ENCODE measurements at regions not wholly inside any gene's neighbourhood (a gene's known extent, or its start where the extent isn't known, plus 50 kb on each side); places are given as distances from the start of the nearest gene placed in this dataset.

DNA sequence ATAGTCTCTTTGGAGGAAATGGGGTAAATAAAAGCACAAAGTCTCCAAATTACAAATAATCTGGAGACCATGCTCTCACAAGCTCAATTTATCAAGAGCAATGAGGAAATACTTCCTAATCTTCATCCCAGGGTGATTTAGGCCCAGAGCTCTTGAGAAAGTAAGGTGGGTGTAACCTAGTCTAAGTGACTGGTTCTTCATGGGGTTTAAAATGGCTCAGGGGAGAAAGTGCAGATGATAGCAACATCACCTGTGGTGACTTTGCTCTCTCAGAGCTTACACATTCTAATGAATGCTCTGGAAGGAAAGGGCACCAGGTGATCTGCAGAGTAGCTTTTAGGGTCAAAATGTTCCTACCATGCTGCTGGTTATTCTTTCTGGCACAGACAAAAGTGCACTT is 118.4 kb upstream of the TP63 start:
- no peak overlapping the region for H3K27ac ChIP-seq (ENCODE audit: low read depth, low read length)
- H3K27me3 ChIP-seq (ENCODE audit: control insufficient read depth, insufficient read depth, low read length), result no peaks in the 10 kb centered on the region
- TF ChIP-seq, protein P1, sequence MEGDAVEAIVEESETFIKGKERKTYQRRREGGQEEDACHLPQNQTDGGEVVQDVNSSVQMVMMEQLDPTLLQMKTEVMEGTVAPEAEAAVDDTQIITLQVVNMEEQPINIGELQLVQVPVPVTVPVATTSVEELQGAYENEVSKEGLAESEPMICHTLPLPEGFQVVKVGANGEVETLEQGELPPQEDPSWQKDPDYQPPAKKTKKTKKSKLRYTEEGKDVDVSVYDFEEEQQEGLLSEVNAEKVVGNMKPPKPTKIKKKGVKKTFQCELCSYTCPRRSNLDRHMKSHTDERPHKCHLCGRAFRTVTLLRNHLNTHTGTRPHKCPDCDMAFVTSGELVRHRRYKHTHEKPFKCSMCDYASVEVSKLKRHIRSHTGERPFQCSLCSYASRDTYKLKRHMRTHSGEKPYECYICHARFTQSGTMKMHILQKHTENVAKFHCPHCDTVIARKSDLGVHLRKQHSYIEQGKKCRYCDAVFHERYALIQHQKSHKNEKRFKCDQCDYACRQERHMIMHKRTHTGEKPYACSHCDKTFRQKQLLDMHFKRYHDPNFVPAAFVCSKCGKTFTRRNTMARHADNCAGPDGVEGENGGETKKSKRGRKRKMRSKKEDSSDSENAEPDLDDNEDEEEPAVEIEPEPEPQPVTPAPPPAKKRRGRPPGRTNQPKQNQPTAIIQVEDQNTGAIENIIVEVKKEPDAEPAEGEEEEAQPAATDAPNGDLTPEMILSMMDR (IDR thresholded peaks at IDR 0.05; ENCODE audit: low read depth, low read length), result no peak
- DNase-seq (ENCODE audit: low read depth, low spot score), result no peak
- ChIA-PET CTCF (no interaction called here), POLR2A (no interaction called here)
- no peaks in the 10 kb centered on the region for H3K9me3 ChIP-seq (ENCODE audit: control insufficient read depth, insufficient read depth, low read length)
- no peak overlapping the region for H3K4me3 ChIP-seq (ENCODE audit: low read depth, low read length)

DNA sequence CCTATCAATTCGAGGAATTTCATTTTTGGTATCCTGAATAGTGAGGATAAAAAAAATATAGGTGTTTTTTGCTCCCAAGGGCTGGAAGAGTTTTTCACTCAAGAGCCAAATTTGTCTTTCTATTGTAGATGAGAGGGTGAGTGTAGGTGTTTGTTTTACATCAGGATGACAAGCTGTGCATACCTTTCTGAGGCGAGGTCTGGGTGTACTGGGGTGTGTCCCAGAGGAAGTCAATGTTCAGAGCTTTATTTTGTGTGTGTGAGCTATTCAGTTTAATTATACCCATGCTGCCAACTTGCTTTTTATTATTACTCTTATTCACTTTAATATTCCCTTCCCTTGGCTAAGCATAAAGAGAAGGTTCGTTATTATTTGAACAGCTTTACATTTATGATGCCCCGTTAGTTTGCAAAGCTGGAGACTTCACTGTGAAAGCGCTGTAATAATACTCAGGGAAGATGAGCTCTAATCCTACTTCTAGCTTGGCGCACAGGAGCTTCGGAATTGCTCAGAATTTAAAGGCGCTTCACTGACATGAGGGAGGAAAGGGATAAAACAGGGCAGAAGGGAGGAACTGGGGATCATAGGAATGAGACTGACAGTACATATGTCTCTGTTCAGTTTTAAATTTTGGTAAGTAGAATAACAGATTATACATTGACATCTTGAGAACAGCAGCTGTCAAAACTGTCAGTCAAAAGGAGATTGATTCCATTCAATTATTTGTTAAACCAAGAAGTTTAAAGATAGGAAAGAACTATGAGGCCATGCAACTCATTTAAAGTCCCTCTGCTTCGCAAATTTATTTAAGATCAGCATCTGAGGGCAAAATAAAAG is 117.7 kb upstream of the TP63 start:
- no peak overlapping the region for H3K4me3 ChIP-seq (ENCODE audit: low read depth, low read length)
- H3K27me3 ChIP-seq (ENCODE audit: control insufficient read depth, insufficient read depth, low read length), result no peaks in the 10 kb centered on the region
- DNase-seq (ENCODE audit: low read depth, low spot score), result no peak
- CTCF ChIA-PET, result no interaction called here
- TF ChIP-seq, protein P1 (IDR thresholded peaks at IDR 0.05; ENCODE audit: low read depth, low read length), result no peak
- no peaks in the 10 kb centered on the region for H3K9me3 ChIP-seq (ENCODE audit: control insufficient read depth, insufficient read depth, low read length)
- no peak overlapping the region for H3K27ac ChIP-seq (ENCODE audit: low read depth, low read length)
- POLR2A ChIA-PET, result no interaction called here

DNA sequence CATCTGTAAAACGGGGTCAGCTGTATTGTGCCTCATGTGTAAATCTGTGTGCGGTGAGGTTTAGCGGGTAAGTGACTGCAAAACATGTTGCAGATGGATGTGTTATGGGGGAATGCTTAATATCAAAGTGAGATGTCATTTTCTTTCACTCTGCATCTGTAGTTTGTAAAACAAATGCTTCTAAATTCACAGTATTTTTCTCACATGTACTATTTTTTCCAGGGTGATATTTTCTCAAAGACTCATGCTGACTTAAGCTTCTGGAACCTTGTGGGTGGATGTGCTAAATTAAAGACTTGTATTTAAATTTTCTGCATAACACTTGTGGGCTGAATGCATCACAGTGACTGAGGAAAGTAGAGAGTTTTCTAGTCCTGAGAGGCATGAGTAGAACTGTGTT is 115.2 kb upstream of the TP63 start:
- H3K27ac ChIP-seq (ENCODE audit: low read depth, low read length), result no peak overlapping the region
- POLR2A ChIA-PET, result no interaction called here
- no peak for DNase-seq (ENCODE audit: low read depth, low spot score)
- CTCF ChIA-PET, result no interaction called here
- TF ChIP-seq, protein P1 (IDR thresholded peaks at IDR 0.05; ENCODE audit: low read depth, low read length), result no peak
- H3K9me3 ChIP-seq (ENCODE audit: control insufficient read depth, insufficient read depth, low read length), result no peaks in the 10 kb centered on the region
- no peaks in the 10 kb centered on the region for H3K27me3 ChIP-seq (ENCODE audit: control insufficient read depth, insufficient read depth, low read length)
- no peak overlapping the region for H3K4me3 ChIP-seq (ENCODE audit: low read depth, low read length)

DNA sequence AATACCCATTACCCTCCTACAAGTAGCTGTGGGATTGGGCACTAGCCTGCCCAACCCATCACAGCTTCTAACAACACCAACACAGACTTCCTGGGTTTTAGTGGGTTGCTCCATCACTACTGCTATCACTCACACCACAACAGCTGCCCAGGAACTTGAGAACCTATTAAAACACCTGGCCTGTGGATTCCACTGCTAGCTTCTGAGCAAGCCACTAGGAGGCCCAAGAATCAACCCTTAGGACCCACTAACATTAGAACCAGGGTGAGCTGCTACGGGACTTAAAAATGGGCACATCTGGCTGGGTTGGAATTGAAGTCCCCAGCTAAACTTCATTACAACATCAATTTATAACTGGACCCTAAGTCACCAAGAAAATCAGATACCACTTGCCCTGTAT is 113.2 kb upstream of the TP63 start:
- TF ChIP-seq, protein P1 (IDR thresholded peaks at IDR 0.05; ENCODE audit: low read depth, low read length), result no peak
- Histone ChIP-seq H3K27me3 (ENCODE audit: control insufficient read depth, insufficient read depth, low read length) (no peaks in the 10 kb centered on the region), H3K4me3 (ENCODE audit: low read depth, low read length) (no peak overlapping the region), H3K27ac (ENCODE audit: low read depth, low read length) (no peak overlapping the region), H3K9me3 (ENCODE audit: control insufficient read depth, insufficient read depth, low read length) (no peaks in the 10 kb centered on the region)
- no peak for DNase-seq (ENCODE audit: low read depth, low spot score)
- ChIA-PET CTCF (no interaction called here), POLR2A (no interaction called here)

DNA sequence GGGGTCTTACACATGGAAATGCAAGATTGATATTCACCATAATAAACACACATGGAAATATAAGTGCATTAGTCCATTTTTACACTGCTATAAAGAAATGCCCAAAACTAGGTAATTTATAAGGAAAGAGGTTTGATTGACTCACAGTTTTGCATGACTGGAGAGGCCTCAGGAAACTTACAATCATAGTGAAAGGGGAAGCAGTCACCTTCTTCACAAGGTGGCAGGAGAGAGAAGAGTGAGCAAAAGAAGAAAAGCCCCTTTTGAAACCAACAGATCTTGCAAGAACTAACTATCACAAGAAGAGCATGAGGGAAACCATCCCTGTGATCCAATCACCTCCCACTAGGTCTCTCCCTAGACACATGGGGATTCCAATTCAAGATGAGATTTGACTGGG is 111.7 kb upstream of the TP63 start:
- no peak for DNase-seq (ENCODE audit: low read depth, low spot score)
- ChIA-PET POLR2A (no interaction called here), CTCF (no interaction called here)
- no peak overlapping the region for H3K27ac ChIP-seq (ENCODE audit: low read depth, low read length)
- H3K27me3 ChIP-seq (ENCODE audit: control insufficient read depth, insufficient read depth, low read length), result no peaks in the 10 kb centered on the region
- H3K4me3 ChIP-seq (ENCODE audit: low read depth, low read length), result no peak overlapping the region
- TF ChIP-seq, protein P1 (IDR thresholded peaks at IDR 0.05; ENCODE audit: low read depth, low read length), result no peak
- H3K9me3 ChIP-seq (ENCODE audit: control insufficient read depth, insufficient read depth, low read length), result no peaks in the 10 kb centered on the region

Data from AG04450 (cell line).